HCT116 (cell line): ENCODE measurements at regions not wholly inside any gene's neighbourhood (a gene's known extent, or its start where the extent isn't known, plus 50 kb on each side); places are given as distances from the start of the nearest gene placed in this dataset.
"Not testable (repeated sequence)": the region's sequence is repeated elsewhere in the genome, so short reads cannot be mapped to it uniquely, and the experiment has no call there.

Source experiments
- ATAC-seq: fragments of 200-7000 bp; cut with Tn5 transposase; 2 replicates; pipeline ENCODE4 v1.9.1; 2020; ENCODE audit warnings: mild to moderate bottlenecking, moderate library complexity
- BruUV-seq: library from RNA; stranded (reverse); fragments of 400-500 nt; replicated peaks from 2 replicates; lab custom pipeline; 2021; lab: Mats Ljungman, UMichigan
- CTCF ChIA-PET: fragments of 300-600 bp; sonication (Branson Sonifier 250); formaldehyde crosslinking; loops from one replicate; lab custom pipeline; 2021; ENCODE audit warnings: antibody characterized with exemption; lab: Charles Lee
- POLR2A ChIA-PET: fragments of 300-600, 350-600 bp; sonication (Branson Sonifier 250); formaldehyde crosslinking; loops from one replicate; lab custom pipeline; 2021; ENCODE audit warnings: antibody characterized with exemption; lab: Charles Lee
- RAD21 ChIA-PET, 2 experiments: fragments of 300-600 bp; sonication (Branson Sonifier 250); formaldehyde crosslinking; loops; one replicate each; lab custom pipeline; 2023; ENCODE audit warnings: low total read pairs in 2 of 2; ENCODE audit not compliant: uncharacterized antibody in 2 of 2, unreplicated experiment in 2 of 2, low non-redundant PET in 1 of 2; lab: Charles Lee
- DNase-seq: peaks from one replicate; pipeline ENCODE4 v3.0.0-alpha.2; 2010; ENCODE audit warnings: low read depth, low spot score
- H2AFZ ChIP-seq: fragments of 200-600 bp; shearing (Covaris generic), sonication (generic); 2 replicates; pipeline ENCODE4 v1.6.1; 2017; ENCODE audit warnings: low read depth, mixed run types, mixed read lengths, antibody characterized with exemption, low read length; ENCODE audit not compliant: poor library complexity, severe bottlenecking
- H3K27ac ChIP-seq: 2 replicates; pipeline ENCODE4 v1.5.1; 2012; ENCODE audit warnings: low read depth, low read length
- H3K27me3 ChIP-seq: fragments of 200-600 bp; sonication (generic); 2 replicates; pipeline ENCODE4 v1.6.1; 2016; ENCODE audit warnings: mixed run types, low read length, mixed read lengths; ENCODE audit not compliant: insufficient read depth
- H3K36me3 ChIP-seq, 2 experiments: fragments of 200-500 bp in 1 of 2; fragments of 200-600 bp in 1 of 2; sonication (Bioruptor generic) in 1 of 2; sonication (generic) in 1 of 2; 2 replicates each; pipeline versions ENCODE4 v1.5.1 to v1.6.1; 2014 to 2016; ENCODE audit warnings: low read length in 2 of 2, inconsistent platforms in 1 of 2, mixed read lengths in 1 of 2, mixed run types in 1 of 2; ENCODE audit not compliant: insufficient read depth in 2 of 2, control insufficient read depth in 1 of 2
- H3K4me1 ChIP-seq, 2 experiments: fragments of 200-600 bp in 1 of 2; sonication (generic) in 1 of 2; 2 replicates each; pipeline versions ENCODE4 v1.5.1 to v1.6.1; 2012 to 2017; ENCODE audit warnings: low read length in 2 of 2, inconsistent platforms in 1 of 2, mild to moderate bottlenecking in 1 of 2, mixed read lengths in 1 of 2, mixed run types in 1 of 2, moderate library complexity in 1 of 2; ENCODE audit not compliant: insufficient read depth in 2 of 2, control insufficient read depth in 1 of 2
- H3K4me2 ChIP-seq: fragments of 200-600 bp; sonication (generic); 2 replicates; pipeline ENCODE4 v1.6.1; 2017; ENCODE audit warnings: mixed run types, low read length, mixed read lengths
- H3K4me3 ChIP-seq, 2 experiments: fragments of 200-600 bp in 1 of 2; sonication (generic) in 1 of 2; replicated peaks in 1 of 2; 2 replicates each; pipeline ENCODE4 v1.5.1; 2011 to 2016; ENCODE audit warnings: low read length in 2 of 2, control low read depth in 1 of 2, low read depth in 1 of 2, mild to moderate bottlenecking in 1 of 2, mixed read lengths in 1 of 2, mixed run types in 1 of 2
- H3K79me2 ChIP-seq: fragments of 200-600 bp; sonication (generic); 2 replicates; pipeline ENCODE4 v1.6.1; 2017; ENCODE audit warnings: mild to moderate bottlenecking, mixed run types, low read length, moderate library complexity, mixed read lengths; ENCODE audit not compliant: insufficient read depth
- H3K9ac ChIP-seq: fragments of 200-600 bp; sonication (generic); 2 replicates; pipeline ENCODE4 v1.6.1; 2016; ENCODE audit warnings: low read length, mixed read lengths
- H3K9me2 ChIP-seq: fragments of 200-600 bp; sonication (generic), shearing (Covaris generic); 2 replicates; pipeline ENCODE4 v1.6.1; 2017; ENCODE audit warnings: mixed run types, mild to moderate bottlenecking, moderate library complexity; ENCODE audit not compliant: insufficient read depth
- H3K9me3 ChIP-seq, 2 experiments: fragments of 200-500 bp in 1 of 2; fragments of 200-600 bp in 1 of 2; sonication (Bioruptor generic) in 1 of 2; sonication (generic) in 1 of 2; 2 replicates each; pipeline ENCODE4 v1.6.1; 2014 to 2017; ENCODE audit warnings: low read length in 2 of 2, mixed read lengths in 2 of 2, inconsistent platforms in 1 of 2, low read depth in 1 of 2, mild to moderate bottlenecking in 1 of 2, mixed run types in 1 of 2, moderate library complexity in 1 of 2; ENCODE audit not compliant: control insufficient read depth in 1 of 2, insufficient read depth in 1 of 2
- H4K20me1 ChIP-seq: fragments of 200-600 bp; sonication (generic), shearing (Covaris generic); 2 replicates; pipeline ENCODE4 v1.6.1; 2017; ENCODE audit warnings: mixed run types, mild to moderate bottlenecking, moderate library complexity; ENCODE audit not compliant: insufficient read depth
- ATF3 ChIP-seq: IDR thresholded peaks from 2 replicates; pipeline ENCODE4 v1.6.1; 2012
- CBX3 ChIP-seq: IDR thresholded peaks from 2 replicates; pipeline ENCODE4 v1.6.1; 2012; ENCODE audit warnings: low read depth
- CEBPB ChIP-seq: IDR thresholded peaks from 2 replicates; pipeline ENCODE4 v1.6.1; 2012; ENCODE audit warnings: low read depth
- EGR1 ChIP-seq: IDR thresholded peaks from 2 replicates; pipeline ENCODE4 v1.6.1; 2012; ENCODE audit warnings: low read depth
- ELF1 ChIP-seq: IDR thresholded peaks from 2 replicates; pipeline ENCODE4 v1.6.1; 2012; ENCODE audit warnings: low read depth, borderline replicate concordance
- EZH2 ChIP-seq: fragments of 200-600 bp; sonication (generic); IDR thresholded peaks from 2 replicates; pipeline ENCODE4 v1.6.1; 2017; ENCODE audit warnings: antibody characterized with exemption, mixed run types
- EZH2phosphoT487 ChIP-seq: fragments of 200-600 bp; IDR thresholded peaks from 2 replicates; pipeline ENCODE4 v1.6.1; 2018; ENCODE audit warnings: antibody characterized with exemption, borderline replicate concordance
- JUND ChIP-seq: IDR thresholded peaks from 2 replicates; pipeline ENCODE4 v1.6.1; 2012
- POLR2AphosphoS5 ChIP-seq: IDR thresholded peaks from 2 replicates; pipeline ENCODE4 v1.6.1; 2011; ENCODE audit warnings: mild to moderate bottlenecking, low read depth, low read length, moderate library complexity
- RAD21 ChIP-seq: IDR thresholded peaks from 2 replicates; pipeline ENCODE4 v1.6.1; 2012; ENCODE audit warnings: low read depth, mild to moderate bottlenecking
- REST ChIP-seq: IDR thresholded peaks from 2 replicates; pipeline ENCODE4 v1.6.1; 2012; ENCODE audit warnings: low read depth
- SIN3A ChIP-seq: IDR thresholded peaks from 2 replicates; pipeline ENCODE4 v1.6.1; 2012; ENCODE audit warnings: low read depth
- SP1 ChIP-seq: IDR thresholded peaks from 2 replicates; pipeline ENCODE4 v1.6.1; 2012; ENCODE audit warnings: low read depth
- SRF ChIP-seq: IDR thresholded peaks from 2 replicates; pipeline ENCODE4 v1.6.1; 2012; ENCODE audit warnings: low read depth
- YY1 ChIP-seq: IDR thresholded peaks from 2 replicates; pipeline ENCODE4 v1.6.1; 2011; ENCODE audit warnings: low read length, low read depth, moderate library complexity, mild to moderate bottlenecking; ENCODE audit not compliant: insufficient replicate concordance; ENCODE audit errors: extremely low read depth
- ZFX ChIP-seq: fragments of 450-650 bp; IDR thresholded peaks from 2 replicates; pipeline ENCODE4 v1.6.1; 2017
- ZNF274 ChIP-seq: fragments of 200-500 bp; sonication (Bioruptor generic); IDR thresholded peaks from 2 replicates; pipeline ENCODE4 v1.6.1; 2014; ENCODE audit warnings: mild to moderate bottlenecking, low read depth, low read length, inconsistent platforms
- intact Hi-C: fragments of 100-400 bp; cut with micrococcal nuclease; formaldehyde crosslinking; loops from 2 replicates; pipeline ENCODE4 v1.10.0; 2022

GRCh38 chr10:61257136-61257535 is 196.0 kb downstream of the TMEM26 start (continued):
- TF ChIP-seq ELF1, result no peak
- no peak for TF ChIP-seq CEBPB
- no peak for TF ChIP-seq SRF
- no peak for TF ChIP-seq EZH2
- no peak for TF ChIP-seq ATF3
- no peak for TF ChIP-seq POLR2AphosphoS5

GRCh38 chr10:61252326-61252725 is 200.9 kb downstream of the TMEM26 start:
- ATAC-seq, H3K9ac ChIP-seq, H3K27me3 ChIP-seq, H3K36me3 ChIP-seq, H3K79me2 ChIP-seq, H3K9me3 ChIP-seq, H4K20me1 ChIP-seq, H3K4me3 ChIP-seq, H3K4me1 ChIP-seq, BruUV-seq, H2AFZ ChIP-seq, POLR2A ChIA-PET, CTCF ChIA-PET, H3K9me2 ChIP-seq, intact Hi-C loops, DNase-seq, H3K27ac ChIP-seq, RAD21 ChIA-PET, H3K4me2 ChIP-seq: not testable (repeated sequence)

GRCh38 chr10:61251089-61251488 is 202.1 kb downstream of the TMEM26 start:
- ChIA-PET RAD21 (no interaction called here), POLR2A (no interaction called here), CTCF (no interaction called here)
- Histone ChIP-seq H3K9me2 (no peaks in the 10 kb centered on the region), H4K20me1 (no peaks in the 10 kb centered on the region), H2AFZ (no peak overlapping the region), H3K36me3 (no peaks in the 10 kb centered on the region), H3K79me2 (no peaks in the 10 kb centered on the region), H3K4me2 (no peak overlapping the region), H3K27ac (no peak overlapping the region), H3K4me3 (no peak overlapping the region), H3K9me3 (no peaks in the 10 kb centered on the region), H3K9ac (no peak overlapping the region), H3K4me1 (no peaks in the 10 kb centered on the region), H3K27me3 (no peaks in the 10 kb centered on the region)
- BruUV-seq, result no TSS peak
- ATAC-seq, result no peak
- no peak for DNase-seq
- intact Hi-C loops, result no loop called here
- no peak for TF ChIP-seq JUND
- no peak for TF ChIP-seq ATF3
- no peak for TF ChIP-seq EGR1
- TF ChIP-seq CBX3, result no peak
- no peak for TF ChIP-seq ELF1
- no peak for TF ChIP-seq EZH2
- no peak for TF ChIP-seq ZNF274
- TF ChIP-seq POLR2AphosphoS5, result no peak
- TF ChIP-seq ZFX, result no peak
- TF ChIP-seq SP1, result no peak
- TF ChIP-seq EZH2phosphoT487, result no peak
- TF ChIP-seq CEBPB, result no peak
- no peak for TF ChIP-seq RAD21
- no peak for TF ChIP-seq YY1
- no peak for TF ChIP-seq REST
- TF ChIP-seq SIN3A, result no peak
